NCI-H1092 treated with DMSO at 0.1 percent for 48 hours (cell line): ENCODE measurements at regions not wholly inside any gene's neighbourhood (a gene's known extent, or its start where the extent isn't known, plus 50 kb on each side); places are given as distances from the start of the nearest gene placed in this dataset.
"Not testable (repeated sequence)": the region's sequence is repeated elsewhere in the genome, so short reads cannot be mapped to it uniquely, and the experiment has no call there.

ENCODE experiments used
- DNase-seq: peaks from one replicate; lab custom pipeline; 2025; lab: John Stamatoyannopoulos, UW

- DNase-seq = no peak
Measured at GRCh38 chr21:39000496-39000895, 182.8 kb downstream of the PSMG1 start.

- DNase-seq = no peak
Measured at GRCh38 chr21:38999161-38999560, 184.1 kb downstream of the PSMG1 start.

- not testable (repeated sequence) for DNase-seq
Measured at GRCh38 chr21:38998281-38998680, 185.0 kb downstream of the PSMG1 start.

GRCh38 chr21:38997843-38998175, 185.4 kb downstream of the PSMG1 start:
- DNase-seq = not testable (repeated sequence)

GRCh38 chr21:38997051-38997842, 186.0 kb downstream of the PSMG1 start:
- no peak for DNase-seq

- no peak for DNase-seq
Measured at GRCh38 chr21:38996355-38996754, 186.9 kb downstream of the PSMG1 start.

- DNase-seq = no peak
Measured at GRCh38 chr21:38995731-38996130, 187.5 kb downstream of the PSMG1 start.

- no peak for DNase-seq
Measured at GRCh38 chr21:38995071-38995669, 188.1 kb downstream of the PSMG1 start.

GRCh38 chr21:38994042-38994441, 188.3 kb downstream of the ETS2 start:
- no peak for DNase-seq

- no peak for DNase-seq
Measured at GRCh38 chr21:38993561-38993960, 187.8 kb downstream of the ETS2 start.

GRCh38 chr21:38992737-38993136, 187.0 kb downstream of the ETS2 start:
- no peak for DNase-seq

GRCh38 chr21:38990424-38990794, 184.7 kb downstream of the ETS2 start:
- DNase-seq = peak; percentile 96

GRCh38 chr21:38989745-38990423, 184.2 kb downstream of the ETS2 start:
- DNase-seq = peak; percentile 99

- no peak for DNase-seq
Measured at GRCh38 chr21:38989379-38989744, 183.6 kb downstream of the ETS2 start.

GRCh38 chr21:38988509-38989378, 183.0 kb downstream of the ETS2 start:
- peak; percentile 81 for DNase-seq

GRCh38 chr21:38987633-38988508, 182.1 kb downstream of the ETS2 start:
- DNase-seq = peak; percentile 81

GRCh38 chr21:38986806-38987632, 181.3 kb downstream of the ETS2 start:
- peak; percentile 60 for DNase-seq

GRCh38 chr21:38986406-38986805, 180.7 kb downstream of the ETS2 start:
- DNase-seq = no peak

- DNase-seq = peak; percentile 94
Measured at GRCh38 chr21:38985568-38986378, 180.0 kb downstream of the ETS2 start.
